ENCODE measurements at regions not wholly inside any gene's neighbourhood (a gene's known extent, or its start where the extent isn't known, plus 50 kb on each side); places are given as distances from the start of the nearest gene placed in this dataset.

GRCh38 chr14:65794674-65795279 is 382.2 kb downstream of the FUT8 start:
- Mint-ChIP-seq H3K4me3 (no peak overlapping the region), H3K36me3 (no peaks in the 10 kb centered on the region), H3K27me3 (ENCODE audit: low read depth in 2 of 2) (peaks cover 14 to 18% of the 10 kb centered on the region in 2 donors), H3K4me1 (no peaks in the 10 kb centered on the region), H3K27ac (no peak overlapping the region), H3K9me3 (no peaks in the 10 kb centered on the region)
- TF ChIP-seq, protein P1, sequence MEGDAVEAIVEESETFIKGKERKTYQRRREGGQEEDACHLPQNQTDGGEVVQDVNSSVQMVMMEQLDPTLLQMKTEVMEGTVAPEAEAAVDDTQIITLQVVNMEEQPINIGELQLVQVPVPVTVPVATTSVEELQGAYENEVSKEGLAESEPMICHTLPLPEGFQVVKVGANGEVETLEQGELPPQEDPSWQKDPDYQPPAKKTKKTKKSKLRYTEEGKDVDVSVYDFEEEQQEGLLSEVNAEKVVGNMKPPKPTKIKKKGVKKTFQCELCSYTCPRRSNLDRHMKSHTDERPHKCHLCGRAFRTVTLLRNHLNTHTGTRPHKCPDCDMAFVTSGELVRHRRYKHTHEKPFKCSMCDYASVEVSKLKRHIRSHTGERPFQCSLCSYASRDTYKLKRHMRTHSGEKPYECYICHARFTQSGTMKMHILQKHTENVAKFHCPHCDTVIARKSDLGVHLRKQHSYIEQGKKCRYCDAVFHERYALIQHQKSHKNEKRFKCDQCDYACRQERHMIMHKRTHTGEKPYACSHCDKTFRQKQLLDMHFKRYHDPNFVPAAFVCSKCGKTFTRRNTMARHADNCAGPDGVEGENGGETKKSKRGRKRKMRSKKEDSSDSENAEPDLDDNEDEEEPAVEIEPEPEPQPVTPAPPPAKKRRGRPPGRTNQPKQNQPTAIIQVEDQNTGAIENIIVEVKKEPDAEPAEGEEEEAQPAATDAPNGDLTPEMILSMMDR (IDR thresholded peaks at IDR 0.05): no peak
- WGBS (ENCODE audit: insufficient coverage): 90% methylated on average over 4 of the region's 6 CpGs
- Histone ChIP-seq H3K4me1 (ENCODE audit: control insufficient read depth, insufficient read depth, low read length) (peaks cover 24% of the 10 kb centered on the region), H3K9me3 (ENCODE audit: control insufficient read depth, insufficient read depth, low read length) (peaks cover 12% of the 10 kb centered on the region), H3K27me3 (ENCODE audit: control insufficient read depth, insufficient read depth, low read length) (peaks cover 16% of the 10 kb centered on the region), H3K27ac (ENCODE audit: low read length) (no peak overlapping the region), H3K4me3 (ENCODE audit: low read length) (no peak overlapping the region), H3K36me3 (ENCODE audit: control insufficient read depth, insufficient read depth, low read length) (no peaks in the 10 kb centered on the region)
- DNase-seq (no peak), ATAC-seq (no peak)
- intact Hi-C loops (cut with micrococcal nuclease): loop anchor here (5.0 kb wide), 1 partner anchor 133 kb away; no protein-coding TSS in a partner anchor

GRCh38 chr14:65798216-65798615 is 385.7 kb downstream of the FUT8 start:
- H3K4me1 Mint-ChIP-seq: no peaks in the 10 kb centered on the region
- Histone ChIP-seq H3K4me1 (ENCODE audit: control insufficient read depth, insufficient read depth, low read length) (no peaks in the 10 kb centered on the region), H3K9me3 (ENCODE audit: control insufficient read depth, insufficient read depth, low read length) (no peaks in the 10 kb centered on the region), H3K27ac (ENCODE audit: low read length) (no peak overlapping the region), H3K27me3 (ENCODE audit: control insufficient read depth, insufficient read depth, low read length) (peaks cover 16% of the 10 kb centered on the region), H3K4me3 (ENCODE audit: low read length) (no peak overlapping the region), H3K36me3 (ENCODE audit: control insufficient read depth, insufficient read depth, low read length) (no peaks in the 10 kb centered on the region)
- H3K36me3 Mint-ChIP-seq: no peaks in the 10 kb centered on the region
- WGBS (ENCODE audit: insufficient coverage): 92% methylated on average over 8 of the region's 8 CpGs
- no peak overlapping the region for H3K4me3 Mint-ChIP-seq
- no peak for DNase-seq
- H3K9me3 Mint-ChIP-seq: no peaks in the 10 kb centered on the region
- TF ChIP-seq, protein P1 (IDR thresholded peaks at IDR 0.05): no peak
- no peak for ATAC-seq
- H3K27ac Mint-ChIP-seq: no peak overlapping the region
- intact Hi-C loops (cut with micrococcal nuclease): no loop called here
- H3K27me3 Mint-ChIP-seq (ENCODE audit: low read depth in 2 of 2): peaks cover 26 to 30% of the 10 kb centered on the region in 2 donors

GRCh38 chr14:65800694-65801093 is 388.2 kb downstream of the FUT8 start:
- Mint-ChIP-seq H3K4me1 (no peaks in the 10 kb centered on the region), H3K9me3 (no peaks in the 10 kb centered on the region), H3K27ac (no peak overlapping the region), H3K36me3 (no peaks in the 10 kb centered on the region), H3K27me3 (ENCODE audit: low read depth in 2 of 2) (peaks cover 27 to 29% of the 10 kb centered on the region in 2 donors), H3K4me3 (no peak overlapping the region)
- 90% methylated on average over 5 of the region's 6 CpGs for WGBS (ENCODE audit: insufficient coverage)
- Histone ChIP-seq H3K36me3 (ENCODE audit: control insufficient read depth, insufficient read depth, low read length) (no peaks in the 10 kb centered on the region), H3K4me1 (ENCODE audit: control insufficient read depth, insufficient read depth, low read length) (no peaks in the 10 kb centered on the region), H3K27me3 (ENCODE audit: control insufficient read depth, insufficient read depth, low read length) (peaks cover 3% of the 10 kb centered on the region), H3K4me3 (ENCODE audit: low read length) (no peak overlapping the region), H3K27ac (ENCODE audit: low read length) (no peak overlapping the region), H3K9me3 (ENCODE audit: control insufficient read depth, insufficient read depth, low read length) (no peaks in the 10 kb centered on the region)
- TF ChIP-seq, protein P1 (IDR thresholded peaks at IDR 0.05): no peak
- DNase-seq (no peak), ATAC-seq (no peak)
- intact Hi-C loops (cut with micrococcal nuclease): no loop called here

- Histone ChIP-seq H3K4me1 (ENCODE audit: control insufficient read depth, insufficient read depth, low read length) (no peaks in the 10 kb centered on the region), H3K27me3 (ENCODE audit: control insufficient read depth, insufficient read depth, low read length) (no peaks in the 10 kb centered on the region), H3K36me3 (ENCODE audit: control insufficient read depth, insufficient read depth, low read length) (no peaks in the 10 kb centered on the region), H3K9me3 (ENCODE audit: control insufficient read depth, insufficient read depth, low read length) (no peaks in the 10 kb centered on the region), H3K4me3 (ENCODE audit: low read length) (no peak overlapping the region), H3K27ac (ENCODE audit: low read length) (no peak overlapping the region)
- Mint-ChIP-seq H3K27me3 (ENCODE audit: low read depth in 2 of 2) (peaks cover 22 to 29% of the 10 kb centered on the region in 2 donors), H3K4me3 (no peak overlapping the region), H3K4me1 (no peaks in the 10 kb centered on the region), H3K27ac (no peak overlapping the region), H3K9me3 (no peaks in the 10 kb centered on the region), H3K36me3 (no peaks in the 10 kb centered on the region)
- intact Hi-C loops (cut with micrococcal nuclease): no loop called here
- TF ChIP-seq, protein P1 (IDR thresholded peaks at IDR 0.05): no peak
- DNase-seq (no peak), ATAC-seq (no peak)
- WGBS (ENCODE audit: insufficient coverage): 100% methylated on average over 2 of the region's 2 CpGs
Observed at GRCh38 chr14:65802196-65802595, 389.7 kb downstream of the FUT8 start.

All from natural killer cell (primary cell).